ENCODE measurements at regions not wholly inside any gene's neighbourhood (a gene's known extent, or its start where the extent isn't known, plus 50 kb on each side); places are given as distances from the start of the nearest gene placed in this dataset.

- BruUV-seq (replicated peaks): no TSS peak
- CTCF ChIA-PET: no interaction called here
Measured at GRCh38 chr5:116772152-116772501, 197.5 kb upstream of the SEMA6A start.

More at GRCh38 chr5:116772152-116772501, 197.5 kb upstream of the SEMA6A start:
- Histone ChIP-seq H3K27me3 (ENCODE audit: control insufficient read depth in 2 of 2, insufficient read depth in 2 of 2, low read length in 2 of 2) (no peaks in the 10 kb centered on the region), H3K9me3 (replicated peaks; ENCODE audit: control insufficient read depth, insufficient read depth, low read length) (no peaks in the 10 kb centered on the region), H3K9me1 (replicated peaks; ENCODE audit: control insufficient read depth, extremely low read depth, insufficient read depth, low read length) (no peaks in the 10 kb centered on the region), H3K4me3 (replicated peaks in 1 of 3; ENCODE audit: insufficient read depth in 1 of 3, low read depth in 1 of 3, low read length in 3 of 3) (no peak overlapping the region), H3K4me1 (ENCODE audit: control insufficient read depth, extremely low read depth, insufficient read depth, low read length) (no peaks in the 10 kb centered on the region), H3K27ac (ENCODE audit: insufficient read depth, low read depth, low read length) (no peak overlapping the region), H3K4me2 (ENCODE audit: insufficient read depth, low read length) (no peak overlapping the region), H3K36me3 (ENCODE audit: control insufficient read depth in 2 of 2, extremely low read depth in 1 of 2, insufficient read depth in 2 of 2, low read length in 2 of 2) (no peaks in the 10 kb centered on the region), H3K79me2 (ENCODE audit: control insufficient read depth, insufficient read depth, low read length) (no peaks in the 10 kb centered on the region), H4K20me1 (replicated peaks; ENCODE audit: control insufficient read depth, extremely low read depth, insufficient read depth, low read length) (no peaks in the 10 kb centered on the region), H3K9ac (replicated peaks; ENCODE audit: extremely low read depth, insufficient read depth, low read length) (no peak overlapping the region), H2AFZ (ENCODE audit: low read depth, low read length) (no peak overlapping the region)
- dilution Hi-C loops (cut with MboI; ENCODE audit: extremely low pct_ligation_motif_present, low sequenced_read_pairs) (no loop called here), intact Hi-C loops (cut with micrococcal nuclease) (no loop called here)
- no peak for DNase-seq (ENCODE audit: low read depth, low spot score)
- FAIRE-seq: no peak
- POLR2A ChIA-PET: no interaction called here
- TF ChIP-seq MAX (IDR thresholded peaks at IDR 0.05; ENCODE audit: insufficient read depth, insufficient read length) (no peak), MYC (IDR thresholded peaks at IDR 0.05; ENCODE audit: low read depth, low read length) (no peak), POLR2AphosphoS5 (IDR thresholded peaks at IDR 0.05; ENCODE audit: insufficient read depth, low read depth, low read length) (no peak), JUN (IDR thresholded peaks at IDR 0.05; ENCODE audit: borderline replicate concordance, insufficient read depth, insufficient read length, low read depth) (no peak), EZH2 (IDR thresholded peaks at IDR 0.05; ENCODE audit: borderline replicate concordance, low read depth, low read length, severe bottlenecking) (no peak), POLR2A (IDR thresholded peaks at IDR 0.05; ENCODE audit: low read depth, low read length) (no peak), GATA2 (IDR thresholded peaks at IDR 0.05; ENCODE audit: insufficient read depth, insufficient read length, low read depth, low read length) (no peak), FOS (IDR thresholded peaks at IDR 0.05; ENCODE audit: borderline replicate concordance, insufficient read depth, low read length) (no peak)
- TF ChIP-seq, protein P1, sequence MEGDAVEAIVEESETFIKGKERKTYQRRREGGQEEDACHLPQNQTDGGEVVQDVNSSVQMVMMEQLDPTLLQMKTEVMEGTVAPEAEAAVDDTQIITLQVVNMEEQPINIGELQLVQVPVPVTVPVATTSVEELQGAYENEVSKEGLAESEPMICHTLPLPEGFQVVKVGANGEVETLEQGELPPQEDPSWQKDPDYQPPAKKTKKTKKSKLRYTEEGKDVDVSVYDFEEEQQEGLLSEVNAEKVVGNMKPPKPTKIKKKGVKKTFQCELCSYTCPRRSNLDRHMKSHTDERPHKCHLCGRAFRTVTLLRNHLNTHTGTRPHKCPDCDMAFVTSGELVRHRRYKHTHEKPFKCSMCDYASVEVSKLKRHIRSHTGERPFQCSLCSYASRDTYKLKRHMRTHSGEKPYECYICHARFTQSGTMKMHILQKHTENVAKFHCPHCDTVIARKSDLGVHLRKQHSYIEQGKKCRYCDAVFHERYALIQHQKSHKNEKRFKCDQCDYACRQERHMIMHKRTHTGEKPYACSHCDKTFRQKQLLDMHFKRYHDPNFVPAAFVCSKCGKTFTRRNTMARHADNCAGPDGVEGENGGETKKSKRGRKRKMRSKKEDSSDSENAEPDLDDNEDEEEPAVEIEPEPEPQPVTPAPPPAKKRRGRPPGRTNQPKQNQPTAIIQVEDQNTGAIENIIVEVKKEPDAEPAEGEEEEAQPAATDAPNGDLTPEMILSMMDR (IDR thresholded peaks at IDR 0.05; ENCODE audit: extremely low read depth in 1 of 2, insufficient read depth in 1 of 2, low read depth in 1 of 2, low read length in 2 of 2): no peak
